Aorta (tissue), 5 donors: ENCODE measurements at regions not wholly inside any gene's neighbourhood (a gene's known extent, or its start where the extent isn't known, plus 50 kb on each side); places are given as distances from the start of the nearest gene placed in this dataset.
A peak's percentile ranks its signal among the peaks of the same experiment; 100 is the strongest.

Experiments
- ATAC-seq: fragments of 200-7000 bp; cut with Tn5 transposase; one replicate; pipeline ENCODE4 v1.9.1; 2022; ENCODE audit warnings: moderate library complexity; ENCODE audit not compliant: low FRiP score
- DNase-seq, 2 donors: peaks; one replicate each; pipeline ENCODE4 v3.0.0-alpha.2; 2020
- H3K27ac ChIP-seq, 2 donors: one replicate each; pipeline ENCODE4 v1.5.1; 2013; ENCODE audit warnings: low read length in 2 of 2, mild to moderate bottlenecking in 2 of 2, moderate library complexity in 2 of 2, control low read depth in 1 of 2, inconsistent platforms in 1 of 2, low read depth in 1 of 2
- H3K27me3 ChIP-seq, 2 donors: one replicate each; pipeline ENCODE4 v1.6.1; 2013; ENCODE audit warnings: control low read depth in 1 of 2, low read length in 1 of 2, mild to moderate bottlenecking in 1 of 2, moderate library complexity in 1 of 2; ENCODE audit not compliant: insufficient read depth in 2 of 2, control insufficient read depth in 1 of 2
- H3K36me3 ChIP-seq, 2 donors: one replicate each; pipeline ENCODE4 v1.6.1; 2013; ENCODE audit warnings: control low read depth in 1 of 2, low read length in 1 of 2, mild to moderate bottlenecking in 1 of 2; ENCODE audit not compliant: insufficient read depth in 2 of 2, control insufficient read depth in 1 of 2
- H3K4me1 ChIP-seq, 2 donors: one replicate each; pipeline ENCODE4 v1.6.1; 2013; ENCODE audit warnings: low read length in 2 of 2, control low read depth in 1 of 2, mild to moderate bottlenecking in 1 of 2, moderate library complexity in 1 of 2; ENCODE audit not compliant: insufficient read depth in 2 of 2, control insufficient read depth in 1 of 2
- H3K4me3 ChIP-seq, 2 donors: one replicate each; pipeline ENCODE4 v1.5.1; 2013; ENCODE audit warnings: low read length in 2 of 2, control low read depth in 1 of 2, mild to moderate bottlenecking in 1 of 2
- H3K9me3 ChIP-seq: one replicate; pipeline ENCODE4 v1.6.1; 2013; ENCODE audit warnings: mild to moderate bottlenecking, low read length; ENCODE audit not compliant: control insufficient read depth
- WGBS, 2 donors: extraction: QIAGEN DNeasy Blood & Tissue Kit; methylation state at CpG; one replicate each; pipeline ENCODE4 v1.1.7; 2013; 5-methylcytosine and 5-hydroxymethylcytosine counted together
- intact Hi-C, 2 donors: fragments of 100-400 bp; cut with DNase I; formaldehyde crosslinking; loops; one replicate each; pipeline versions ENCODE4 v1.14.2 to v1.15.0; 2022
- donor health status: healthy with polysubstance abuse.
- donor health status: Bipolar disorder and iron deficiency.
- donor health status: DM: no; HTN: no; CAD: no.
- donor health status: DM: no; HTN: no; CAD: no.
- donor health status: DM: yes; HTN: yes; CAD: no.

DNA sequence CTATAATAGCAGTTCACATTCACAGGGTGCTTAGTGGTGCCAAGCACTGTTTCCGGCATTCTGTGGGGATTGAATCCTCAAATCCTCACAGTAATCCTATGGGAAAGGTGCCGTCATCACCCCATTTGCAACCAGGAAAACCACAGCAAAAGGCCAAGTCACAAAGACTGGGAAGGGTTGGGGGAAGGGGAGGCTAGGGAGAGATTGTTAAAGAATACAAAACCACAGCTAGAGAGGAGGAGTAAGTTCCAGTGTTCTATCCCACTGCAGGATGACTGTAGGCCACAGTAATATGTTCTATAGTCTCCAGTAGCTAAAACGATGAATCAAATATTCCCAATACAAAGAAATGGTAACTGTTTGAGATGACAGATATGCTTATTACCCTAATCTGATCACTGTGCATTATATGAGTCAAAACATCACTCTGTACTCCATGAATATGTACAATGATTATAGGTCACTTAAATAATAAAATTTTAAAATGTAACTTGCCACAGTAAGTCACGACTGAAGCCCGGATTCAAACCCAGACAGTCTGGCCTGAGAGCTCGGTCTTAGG is 256.8 kb downstream of the TOMM20 start:
- intact Hi-C loops = no loop called here
- no peaks in the 10 kb centered on the region for H3K9me3 ChIP-seq
- no peaks in the 10 kb centered on the region for H3K27me3 ChIP-seq
- no peaks in the 10 kb centered on the region for H3K4me1 ChIP-seq
- 88 to 90% methylated on average over 6 of the region's 6 CpGs for WGBS, 2 donors
- ATAC-seq = no peak
- H3K27ac ChIP-seq = no peak overlapping the region
- no peak overlapping the region for H3K4me3 ChIP-seq
- no peaks in the 10 kb centered on the region for H3K36me3 ChIP-seq
- DNase-seq = no peak

DNA sequence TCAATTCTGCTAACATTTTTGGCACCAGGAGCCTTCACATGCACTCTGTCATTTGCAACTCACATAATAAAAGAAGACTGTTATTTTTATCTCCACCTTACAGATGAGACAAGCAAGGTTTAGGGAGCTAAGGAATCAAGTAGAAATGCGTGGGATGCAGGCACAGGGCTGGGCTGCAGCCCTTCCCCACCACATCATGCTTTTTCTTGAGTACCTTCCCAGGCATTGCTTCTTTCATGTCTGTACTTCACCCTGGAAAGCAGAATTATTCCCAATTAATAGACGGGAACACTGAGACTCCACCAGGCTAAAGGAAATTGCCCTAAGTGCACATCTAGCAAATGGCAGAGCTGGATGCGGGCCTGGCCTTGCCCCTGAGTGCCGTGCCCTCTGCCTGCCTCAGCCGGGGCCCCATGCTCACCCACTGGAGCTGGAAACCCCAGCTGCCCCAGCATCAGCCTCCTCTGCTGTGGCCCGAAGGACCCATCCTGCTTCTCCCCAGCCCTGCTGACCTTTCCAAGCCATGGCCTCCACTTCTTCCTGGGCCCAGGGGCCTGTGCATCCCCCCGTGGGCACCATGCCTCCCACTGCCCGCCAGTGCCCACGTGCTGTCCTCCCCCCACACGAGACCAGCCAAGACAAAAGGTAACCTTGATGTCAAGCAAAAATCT is 257.5 kb downstream of the TOMM20 start:
- peak in 1 of 2 donors; percentile 51 for DNase-seq
- WGBS, 2 donors = 86 to 88% methylated on average over 10 of the region's 10 CpGs
- H3K36me3 ChIP-seq = no peaks in the 10 kb centered on the region
- H3K27me3 ChIP-seq = no peaks in the 10 kb centered on the region
- no peak for ATAC-seq
- intact Hi-C loops = no loop called here
- H3K4me3 ChIP-seq = no peak overlapping the region
- no peaks in the 10 kb centered on the region for H3K4me1 ChIP-seq
- H3K9me3 ChIP-seq = no peaks in the 10 kb centered on the region
- no peak overlapping the region for H3K27ac ChIP-seq

GRCh38 chr1:234870020-234870981 is 258.3 kb downstream of the TOMM20 start:
- WGBS, 2 donors = 83 to 84% methylated on average over 11 of the region's 11 CpGs
- H3K36me3 ChIP-seq = no peaks in the 10 kb centered on the region
- no peaks in the 10 kb centered on the region for H3K4me1 ChIP-seq
- H3K4me3 ChIP-seq = no peak overlapping the region
- intact Hi-C loops = no loop called here
- peak in 1 of 2 donors; percentile 38 for DNase-seq
- H3K9me3 ChIP-seq = no peaks in the 10 kb centered on the region
- no peak for ATAC-seq
- no peaks in the 10 kb centered on the region for H3K27me3 ChIP-seq
- H3K27ac ChIP-seq = no peak overlapping the region

GRCh38 chr1:234869182-234870019 is 259.2 kb downstream of the TOMM20 start:
- ATAC-seq (no peak), DNase-seq (no peak)
- intact Hi-C loops = loop anchor here in 1 of 2 donors (5.0 to 10.0 kb wide), 2 partner anchors 48 to 265 kb away; no protein-coding TSS in a partner anchor
- no peak overlapping the region for H3K27ac ChIP-seq
- no peaks in the 10 kb centered on the region for H3K9me3 ChIP-seq
- H3K27me3 ChIP-seq = no peaks in the 10 kb centered on the region
- H3K36me3 ChIP-seq = no peaks in the 10 kb centered on the region
- H3K4me3 ChIP-seq = no peak overlapping the region
- 66 to 75% methylated on average over 16 of the region's 16 CpGs for WGBS, 2 donors
- H3K4me1 ChIP-seq = no peaks in the 10 kb centered on the region

GRCh38 chr1:234868296-234869147 is 258.5 kb upstream of the IRF2BP2 start:
- Histone ChIP-seq H3K36me3 (no peaks in the 10 kb centered on the region), H3K4me3 (no peak overlapping the region), H3K27ac (no peak overlapping the region), H3K4me1 (no peaks in the 10 kb centered on the region), H3K27me3 (no peaks in the 10 kb centered on the region), H3K9me3 (no peaks in the 10 kb centered on the region)
- intact Hi-C loops = loop anchor here in 1 of 2 donors (5.0 to 10.0 kb wide), 2 partner anchors 49 to 264 kb away; no protein-coding TSS in a partner anchor
- DNase-seq (no peak), ATAC-seq (no peak)
- 95 to 97% methylated on average over 6 of the region's 6 CpGs for whole genome bisulfite sequencing, 2 donors

DNA sequence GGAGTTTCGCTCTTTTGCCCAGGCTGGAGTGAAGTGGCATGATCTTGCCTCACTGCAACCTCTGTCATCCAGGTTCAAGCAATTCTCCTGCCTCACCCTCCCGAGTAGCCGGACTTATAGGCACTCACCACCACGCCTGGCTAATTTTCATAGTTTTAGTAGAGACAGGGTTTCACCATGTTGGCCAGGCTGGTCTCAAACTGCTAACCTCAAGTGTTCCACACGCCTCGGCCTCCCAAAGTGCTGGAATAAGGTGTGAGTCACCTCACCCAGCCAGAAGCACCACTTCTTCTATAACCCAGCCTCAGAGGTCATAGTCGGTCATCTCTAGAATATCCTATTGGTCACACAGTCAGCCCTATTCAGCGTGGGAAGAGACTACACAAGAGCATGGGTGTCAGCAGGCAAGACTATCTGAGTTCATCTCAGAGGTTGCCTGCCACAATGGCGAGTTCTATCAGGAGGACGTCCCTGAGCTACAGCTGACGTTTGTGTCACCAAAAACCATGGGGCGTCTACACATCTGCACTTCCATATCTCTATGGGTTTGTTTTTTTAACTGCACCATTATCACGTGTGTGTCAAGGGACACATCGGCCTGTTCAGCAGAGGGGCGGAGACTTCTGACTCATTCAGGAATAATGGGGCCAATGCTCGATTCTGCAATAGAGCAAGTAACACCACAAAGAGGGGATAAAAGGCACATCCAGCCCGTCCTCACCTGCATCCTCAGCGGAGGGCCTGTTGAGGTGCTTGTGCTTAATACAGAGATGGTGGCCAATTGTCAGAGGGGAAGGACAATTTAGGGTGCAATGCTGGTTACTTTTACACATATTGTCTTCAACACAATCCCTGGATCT is 256.3 kb upstream of the IRF2BP2 start:
- intact Hi-C loops = loop anchor here in 1 of 2 donors (5.0 to 10.0 kb wide), 2 partner anchors 51 to 261 kb away; no protein-coding TSS in a partner anchor
- 78 to 84% methylated on average over 18 of the region's 18 CpGs for WGBS, 2 donors
- Histone ChIP-seq H3K27me3 (no peaks in the 10 kb centered on the region), H3K4me3 (no peak overlapping the region), H3K27ac (no peak overlapping the region), H3K36me3 (no peaks in the 10 kb centered on the region), H3K9me3 (no peaks in the 10 kb centered on the region), H3K4me1 (no peaks in the 10 kb centered on the region)
- DNase-seq (peak in 1 of 2 donors; percentile 72), ATAC-seq (peak; percentile 40)
